HG02759 (cell line): ENCODE measurements at regions not wholly inside any gene's neighbourhood (a gene's known extent, or its start where the extent isn't known, plus 50 kb on each side); places are given as distances from the start of the nearest gene placed in this dataset.
"Not testable (repeated sequence)": the region's sequence is repeated elsewhere in the genome, so short reads cannot be mapped to it uniquely, and the experiment has no call there.

ENCODE experiments used
- ATAC-seq: cut with Tn5 transposase; IDR thresholded peaks from one replicate; pipeline ENCODE4 v1.9.1; 2021; ENCODE audit warnings: mild to moderate bottlenecking, moderate library complexity; ENCODE audit not compliant: unreplicated experiment

GRCh38 chr15:31723019-31723418, 307.3 kb upstream of the CHRNA7 start:
- ATAC-seq, result not testable (repeated sequence)

GRCh38 chr15:31724903-31725302, 305.4 kb upstream of the CHRNA7 start:
- not testable (repeated sequence) for ATAC-seq

GRCh38 chr15:31725619-31726018, 304.7 kb upstream of the CHRNA7 start:
- not testable (repeated sequence) for ATAC-seq

GRCh38 chr15:31727612-31728011, 302.7 kb upstream of the CHRNA7 start:
- no peak for ATAC-seq

- no peak for ATAC-seq
Measured at GRCh38 chr15:31732726-31733125, 297.6 kb upstream of the CHRNA7 start.

GRCh38 chr15:31733424-31733823, 296.9 kb upstream of the CHRNA7 start:
- no peak for ATAC-seq

GRCh38 chr15:31740203-31740602, 290.1 kb upstream of the CHRNA7 start:
- no peak for ATAC-seq

- no peak for ATAC-seq
Measured at GRCh38 chr15:31745841-31746240, 284.5 kb upstream of the CHRNA7 start.

GRCh38 chr15:31752065-31752762, 278.1 kb upstream of the CHRNA7 start:
- no peak for ATAC-seq

- ATAC-seq, result no peak
Measured at GRCh38 chr15:31752905-31753304, 277.4 kb upstream of the CHRNA7 start.

GRCh38 chr15:31758126-31758525, 272.2 kb upstream of the CHRNA7 start:
- no peak for ATAC-seq

- ATAC-seq, result no peak
Measured at GRCh38 chr15:31768055-31768454, 262.3 kb upstream of the CHRNA7 start.

- ATAC-seq, result no peak
Measured at GRCh38 chr15:31774045-31774444, 256.3 kb upstream of the CHRNA7 start.

GRCh38 chr15:31776039-31776438, 254.3 kb upstream of the CHRNA7 start:
- no peak for ATAC-seq

GRCh38 chr15:31781261-31781660, 249.1 kb upstream of the CHRNA7 start:
- no peak for ATAC-seq

- ATAC-seq, result no peak
Measured at GRCh38 chr15:31782016-31782783, 248.1 kb upstream of the CHRNA7 start.

- no peak for ATAC-seq
Measured at GRCh38 chr15:31782951-31783350, 247.4 kb upstream of the CHRNA7 start.

GRCh38 chr15:31786360-31786759, 244.0 kb upstream of the CHRNA7 start:
- no peak for ATAC-seq

GRCh38 chr15:31788104-31788503, 242.2 kb upstream of the CHRNA7 start:
- ATAC-seq, result no peak

- no peak for ATAC-seq
Measured at GRCh38 chr15:31792611-31793199, 237.6 kb upstream of the CHRNA7 start.

GRCh38 chr15:31799319-31799714, 231.0 kb upstream of the CHRNA7 start:
- ATAC-seq, result no peak

- peak; percentile 94 for ATAC-seq
Measured at GRCh38 chr15:31799715-31800321, 230.5 kb upstream of the CHRNA7 start.
